OCI-LY7 (cell line): ENCODE measurements at regions not wholly inside any gene's neighbourhood (a gene's known extent, or its start where the extent isn't known, plus 50 kb on each side); places are given as distances from the start of the nearest gene placed in this dataset.

Source experiments
- CTCF ChIP-seq: fragments of 200-600 bp; sonication (generic); conservative IDR thresholded peaks from 2 replicates; pipeline ENCODE4 v1.5.1; 2014; ENCODE audit warnings: mild to moderate bottlenecking, antibody characterized with exemption, low read length, moderate library complexity, mixed read lengths
- EZH2phosphoT487 ChIP-seq: fragments of 200-600 bp; sonication (generic); IDR thresholded peaks from 2 replicates; pipeline ENCODE4 v1.6.1; 2018; ENCODE audit warnings: low read depth, borderline replicate concordance, mild to moderate bottlenecking, mixed run types, antibody characterized with exemption, low read length, moderate library complexity, mixed read lengths

- TF ChIP-seq CTCF (no peak), EZH2phosphoT487 (no peak)
These were observed 251.8 kb upstream of the FGGY start for GRCh38 chr1:59045137-59045536.
